ENCODE measurements at regions not wholly inside any gene's neighbourhood (a gene's known extent, or its start where the extent isn't known, plus 50 kb on each side); places are given as distances from the start of the nearest gene placed in this dataset.
"Not testable (repeated sequence)": the region's sequence is repeated elsewhere in the genome, so short reads cannot be mapped to it uniquely, and the experiment has no call there.

- H3K4me3 ChIP-seq; DNase-seq; H3K9me3 ChIP-seq (ENCODE audit: low read depth); H3K36me3 ChIP-seq (ENCODE audit: low read depth); H3K9ac ChIP-seq; H3K4me2 ChIP-seq (ENCODE audit: unreplicated experiment); H2AFZ ChIP-seq; H3K27ac ChIP-seq; H3K9me2 ChIP-seq (ENCODE audit: insufficient read depth); H4K20me1 ChIP-seq (ENCODE audit: insufficient read depth); H3K79me2 ChIP-seq (ENCODE audit: insufficient read depth); H3K27me3 ChIP-seq (replicated peaks; ENCODE audit: insufficient read depth): not testable (repeated sequence)
- in situ Hi-C loops (cut with MboI): loop anchor here (25.0 kb wide), 2 partner anchors 510 to 810 kb away; no protein-coding TSS in a partner anchor
- Histone ChIP-seq H3K4me1 (ENCODE audit: insufficient read depth) (peaks cover 47% of the 10 kb centered on the region), H3F3A (ENCODE audit: insufficient read depth) (peaks cover 14% of the 10 kb centered on the region; the same call in 1 of the 2 replicates)
Observed at GRCh38 chr20:26171875-26172274, 475.2 kb upstream of the ZNF337 start.

- Histone ChIP-seq H3K4me1 (ENCODE audit: insufficient read depth) (peaks cover 70% of the 10 kb centered on the region), H3K79me2 (ENCODE audit: insufficient read depth) (no peaks in the 10 kb centered on the region), H3K27me3 (replicated peaks; ENCODE audit: insufficient read depth) (no peaks in the 10 kb centered on the region), H3K4me2 (ENCODE audit: unreplicated experiment) (peak overlapping the region; percentile 49), H3K36me3 (ENCODE audit: low read depth) (no peaks in the 10 kb centered on the region), H4K20me1 (ENCODE audit: insufficient read depth) (no peaks in the 10 kb centered on the region), H2AFZ (peak overlapping the region; percentile 20; the same call in 1 of the 2 replicates), H3K9ac (no peak overlapping the region), H3K27ac (peak overlapping the region; percentile 28), H3K9me2 (ENCODE audit: insufficient read depth) (no peaks in the 10 kb centered on the region), H3K4me3 (peak overlapping the region; percentile 3; the same call in 1 of the 2 replicates), H3K9me3 (ENCODE audit: low read depth) (no peaks in the 10 kb centered on the region), H3F3A (ENCODE audit: insufficient read depth) (peaks cover 29% of the 10 kb centered on the region)
- in situ Hi-C loops (cut with MboI): loop anchor here (25.0 kb wide), 2 partner anchors 507 to 807 kb away; no protein-coding TSS in a partner anchor
- DNase-seq: peak; percentile 66
- TF ChIP-seq EZH2phosphoT487 (IDR thresholded peaks at IDR 0.05; ENCODE audit: insufficient read depth, low read depth) (no peak), EZH2 (IDR thresholded peaks at IDR 0.05; ENCODE audit: insufficient read depth, poor library complexity, severe bottlenecking) (no peak)
- 2 to 11% methylated on average over 2 of the region's 2 CpGs for WGBS, 2 experiments (ENCODE audit: low coverage in 1 of 2, low lambda C conversion rate in 2 of 2, missing lambda C conversion rate in 2 of 2)
Observed at GRCh38 chr20:26169506-26169905, 472.9 kb upstream of the ZNF337 start.

- WGBS, 2 experiments (ENCODE audit: low coverage in 1 of 2, low lambda C conversion rate in 2 of 2, missing lambda C conversion rate in 2 of 2): 23 to 25% methylated on average over 2 of the region's 2 CpGs
- H4K20me1 ChIP-seq (ENCODE audit: insufficient read depth): no peaks in the 10 kb centered on the region
- H3K4me1 ChIP-seq (ENCODE audit: insufficient read depth): peaks cover 83% of the 10 kb centered on the region
- in situ Hi-C loops (cut with MboI): loop anchor here (25.0 kb wide), 2 partner anchors 505 to 805 kb away; no protein-coding TSS in a partner anchor
- H3K27me3 ChIP-seq (replicated peaks; ENCODE audit: insufficient read depth): no peaks in the 10 kb centered on the region
- H3K9ac ChIP-seq: peak overlapping the region; percentile 51
- H3K27ac ChIP-seq: peak overlapping the region; percentile 66
- no peaks in the 10 kb centered on the region for H3K9me2 ChIP-seq (ENCODE audit: insufficient read depth)
- no peaks in the 10 kb centered on the region for H3K79me2 ChIP-seq (ENCODE audit: insufficient read depth)
- H3K4me3 ChIP-seq: peak overlapping the region; percentile 52
- peak overlapping the region; percentile 81 for H3K4me2 ChIP-seq (ENCODE audit: unreplicated experiment)
- H3K36me3 ChIP-seq (ENCODE audit: low read depth): no peaks in the 10 kb centered on the region
- H2AFZ ChIP-seq: peak overlapping the region; percentile 90
- no peak for TF ChIP-seq EZH2 (IDR thresholded peaks at IDR 0.05; ENCODE audit: insufficient read depth, poor library complexity, severe bottlenecking)
- TF ChIP-seq EZH2phosphoT487 (IDR thresholded peaks at IDR 0.05; ENCODE audit: insufficient read depth, low read depth): no peak
- peaks cover 38% of the 10 kb centered on the region for H3F3A ChIP-seq (ENCODE audit: insufficient read depth)
- DNase-seq: peak; percentile 68
- no peaks in the 10 kb centered on the region for H3K9me3 ChIP-seq (ENCODE audit: low read depth)
Observed at GRCh38 chr20:26167499-26167898, 470.8 kb upstream of the ZNF337 start.

GRCh38 chr20:26163890-26164289, 467.2 kb upstream of the ZNF337 start:
- no peaks in the 10 kb centered on the region for H3K79me2 ChIP-seq (ENCODE audit: insufficient read depth)
- H3K27ac ChIP-seq: peak overlapping the region; percentile 42
- no peak overlapping the region for H2AFZ ChIP-seq
- no peaks in the 10 kb centered on the region for H3K9me3 ChIP-seq (ENCODE audit: low read depth)
- WGBS, 2 experiments (ENCODE audit: low coverage in 1 of 2, low lambda C conversion rate in 2 of 2, missing lambda C conversion rate in 2 of 2): 7 to 10% methylated on average over 2 of the region's 2 CpGs
- peak overlapping the region; percentile 71 for H3K4me2 ChIP-seq (ENCODE audit: unreplicated experiment)
- DNase-seq: peak; percentile 86
- TF ChIP-seq EZH2phosphoT487 (IDR thresholded peaks at IDR 0.05; ENCODE audit: insufficient read depth, low read depth): 0 out of 2 replicates have a peak, but pooled peaks have one; percentile 43
- TF ChIP-seq EZH2 (IDR thresholded peaks at IDR 0.05; ENCODE audit: insufficient read depth, poor library complexity, severe bottlenecking): no peak
- H4K20me1 ChIP-seq (ENCODE audit: insufficient read depth): no peaks in the 10 kb centered on the region
- H3K9ac ChIP-seq: no peak overlapping the region
- H3K36me3 ChIP-seq (ENCODE audit: low read depth): no peaks in the 10 kb centered on the region
- no peaks in the 10 kb centered on the region for H3K9me2 ChIP-seq (ENCODE audit: insufficient read depth)
- no peaks in the 10 kb centered on the region for H3K27me3 ChIP-seq (replicated peaks; ENCODE audit: insufficient read depth)
- peaks cover 24% of the 10 kb centered on the region for H3F3A ChIP-seq (ENCODE audit: insufficient read depth)
- no peak overlapping the region for H3K4me3 ChIP-seq
- peaks cover 62% of the 10 kb centered on the region for H3K4me1 ChIP-seq (ENCODE audit: insufficient read depth)
- in situ Hi-C loops (cut with MboI): loop anchor here (25.0 kb wide), 2 partner anchors 502 to 802 kb away; no protein-coding TSS in a partner anchor

GRCh38 chr20:26163151-26163550, 466.5 kb upstream of the ZNF337 start:
- not testable (repeated sequence) for H4K20me1 ChIP-seq (ENCODE audit: insufficient read depth); H3K4me2 ChIP-seq (ENCODE audit: unreplicated experiment); H3K9me2 ChIP-seq (ENCODE audit: insufficient read depth); H3K9ac ChIP-seq; H3K4me3 ChIP-seq; H3K27me3 ChIP-seq (replicated peaks; ENCODE audit: insufficient read depth); H3K36me3 ChIP-seq (ENCODE audit: low read depth); H2AFZ ChIP-seq; H3K79me2 ChIP-seq (ENCODE audit: insufficient read depth); H3K9me3 ChIP-seq (ENCODE audit: low read depth); DNase-seq; H3K27ac ChIP-seq
- H3K4me1 ChIP-seq (ENCODE audit: insufficient read depth): peaks cover 58% of the 10 kb centered on the region
- WGBS, 2 experiments (ENCODE audit: low coverage in 1 of 2, low lambda C conversion rate in 2 of 2, missing lambda C conversion rate in 2 of 2): 88 to 91% methylated on average over 5 of the region's 5 CpGs
- in situ Hi-C loops (cut with MboI): loop anchor here (25.0 kb wide), 2 partner anchors 501 to 801 kb away; no protein-coding TSS in a partner anchor
- H3F3A ChIP-seq (ENCODE audit: insufficient read depth): peaks cover 24% of the 10 kb centered on the region

DNA sequence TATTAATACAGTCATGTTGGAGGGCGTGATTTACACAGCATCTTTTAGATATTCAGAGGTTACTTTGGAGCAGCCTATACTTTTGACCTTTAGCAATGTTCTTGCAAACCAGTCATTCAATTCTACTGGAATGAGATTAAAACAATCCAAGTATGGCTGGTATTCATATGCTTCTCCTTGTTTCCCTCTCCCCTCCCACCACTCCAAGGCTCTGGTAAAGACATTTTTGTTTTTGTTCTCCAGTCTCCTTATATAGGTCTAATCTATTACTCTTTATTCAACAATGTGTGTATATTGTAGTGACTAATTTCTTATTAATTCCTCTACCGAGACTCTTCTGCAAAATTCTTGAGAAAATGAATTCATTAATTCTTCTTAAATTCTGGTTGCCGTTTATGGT, 465.1 kb upstream of the ZNF337 start:
- 89 to 93% methylated on average over 3 of the region's 3 CpGs for WGBS, 2 experiments (ENCODE audit: low coverage in 1 of 2, low lambda C conversion rate in 2 of 2, missing lambda C conversion rate in 2 of 2)
- H3K27ac ChIP-seq; H4K20me1 ChIP-seq (ENCODE audit: insufficient read depth); H3K79me2 ChIP-seq (ENCODE audit: insufficient read depth); DNase-seq; H3K9me2 ChIP-seq (ENCODE audit: insufficient read depth); H3K4me3 ChIP-seq; H3K9ac ChIP-seq; H2AFZ ChIP-seq; H3K27me3 ChIP-seq (replicated peaks; ENCODE audit: insufficient read depth); H3K36me3 ChIP-seq (ENCODE audit: low read depth); H3K4me2 ChIP-seq (ENCODE audit: unreplicated experiment); H3K9me3 ChIP-seq (ENCODE audit: low read depth): not testable (repeated sequence)
- Histone ChIP-seq H3F3A (ENCODE audit: insufficient read depth) (peaks cover 24% of the 10 kb centered on the region), H3K4me1 (ENCODE audit: insufficient read depth) (peaks cover 44% of the 10 kb centered on the region)
- in situ Hi-C loops (cut with MboI): loop anchor here (25.0 kb wide), 2 partner anchors 499 to 799 kb away; no protein-coding TSS in a partner anchor

DNA sequence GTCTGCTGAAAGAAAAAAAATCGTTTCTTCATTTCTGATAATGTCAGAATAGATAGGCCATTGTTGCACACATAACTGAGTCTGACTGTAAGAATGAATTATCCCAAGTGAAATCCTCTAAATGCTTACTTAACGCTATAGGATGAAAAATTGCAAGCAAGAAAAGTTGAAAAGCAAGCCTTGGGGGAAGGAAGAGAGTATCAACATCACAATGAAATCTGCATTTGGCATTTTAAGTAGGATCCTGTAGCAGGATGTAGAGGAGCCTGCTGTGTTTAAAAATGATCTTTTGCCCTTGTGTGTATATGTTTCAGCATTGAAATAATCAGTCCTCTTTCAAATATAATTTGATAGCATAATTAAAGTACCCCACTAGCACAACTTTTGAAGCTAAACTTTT, 464.3 kb upstream of the ZNF337 start:
- not testable (repeated sequence) for H3K27ac ChIP-seq; H3K27me3 ChIP-seq (replicated peaks; ENCODE audit: insufficient read depth); H3K36me3 ChIP-seq (ENCODE audit: low read depth); H2AFZ ChIP-seq; H4K20me1 ChIP-seq (ENCODE audit: insufficient read depth); H3K9me3 ChIP-seq (ENCODE audit: low read depth); H3K79me2 ChIP-seq (ENCODE audit: insufficient read depth); H3K4me2 ChIP-seq (ENCODE audit: unreplicated experiment); H3K9me2 ChIP-seq (ENCODE audit: insufficient read depth); H3K9ac ChIP-seq; DNase-seq; H3K4me3 ChIP-seq
- in situ Hi-C loops (cut with MboI): loop anchor here (25.0 kb wide), 2 partner anchors 499 to 799 kb away; no protein-coding TSS in a partner anchor
- H3K4me1 ChIP-seq (ENCODE audit: insufficient read depth): peaks cover 36% of the 10 kb centered on the region
- WGBS, 2 experiments (ENCODE audit: low coverage in 1 of 2, low lambda C conversion rate in 2 of 2, missing lambda C conversion rate in 2 of 2): 30 to 40% methylated on average over 2 of the region's 2 CpGs
- peaks cover 21% of the 10 kb centered on the region for H3F3A ChIP-seq (ENCODE audit: insufficient read depth)

Data from GM23248 (cell line).